ENCODE measurements at regions not wholly inside any gene's neighbourhood (a gene's known extent, or its start where the extent isn't known, plus 50 kb on each side); places are given as distances from the start of the nearest gene placed in this dataset.

DNA sequence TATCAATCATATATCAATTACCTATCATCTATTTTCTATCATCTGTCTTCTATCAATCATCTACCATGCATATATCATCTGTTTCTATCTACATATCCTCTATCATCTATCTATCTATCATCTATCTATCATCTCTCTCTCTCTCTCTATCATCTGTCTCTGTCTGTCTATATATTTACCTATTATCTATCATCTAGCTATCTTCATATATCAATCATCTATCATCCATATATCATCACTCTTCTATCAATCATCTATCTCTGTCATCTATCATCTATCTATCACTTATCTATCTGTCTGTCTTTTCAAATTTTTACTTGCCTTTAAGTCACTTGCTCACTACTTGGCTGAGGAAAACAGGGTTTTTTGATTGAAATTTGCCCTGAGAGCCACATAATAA lies 592.3 kb downstream of the DCDC2C start:
- H3K4me3 ChIP-seq (ENCODE audit: low read length in 2 of 2) = no peak overlapping the region
- no peak overlapping the region for H3K9ac ChIP-seq (ENCODE audit: low read length in 2 of 2)
- no peaks in the 10 kb centered on the region for H3K4me1 ChIP-seq (ENCODE audit: control insufficient read depth, insufficient read depth, low read length)
- peaks cover 0 to 3% of the 10 kb centered on the region in 2 donors for H3K9me3 ChIP-seq (ENCODE audit: control insufficient read depth in 2 of 2, low read length in 2 of 2)
- no peaks in the 10 kb centered on the region for H3K36me3 ChIP-seq (ENCODE audit: control insufficient read depth in 2 of 2, insufficient read depth in 2 of 2, low read length in 2 of 2)
- H3K27ac ChIP-seq (ENCODE audit: low read length) = no peak overlapping the region
- peaks cover 0 to 2% of the 10 kb centered on the region in 2 donors for H3K27me3 ChIP-seq (ENCODE audit: control insufficient read depth in 1 of 2, insufficient read depth in 2 of 2, low read length in 2 of 2)

DNA sequence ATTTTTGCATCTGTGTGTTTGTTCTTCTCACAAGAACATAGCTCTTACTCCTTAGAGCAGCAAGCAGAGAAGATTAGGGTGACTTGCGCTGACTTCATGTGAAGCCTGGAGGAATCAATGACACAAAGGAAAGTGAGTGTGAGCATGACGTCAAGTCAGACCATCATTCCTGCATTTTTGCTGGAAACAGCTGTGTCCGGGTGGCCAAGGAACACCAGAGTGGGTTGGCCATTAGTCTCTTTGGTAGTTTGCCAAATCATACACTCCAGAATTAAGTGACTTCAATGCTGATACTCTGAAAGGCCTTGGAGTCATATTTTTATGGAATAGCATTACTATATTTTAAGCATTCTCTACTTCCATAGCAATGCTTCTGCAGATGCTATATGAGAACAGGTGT lies 597.2 kb downstream of the DCDC2C start:
- no peak overlapping the region for H3K9ac ChIP-seq (ENCODE audit: low read length in 2 of 2)
- no peak overlapping the region for H3K4me3 ChIP-seq (ENCODE audit: low read length in 2 of 2)
- no peaks in the 10 kb centered on the region for H3K36me3 ChIP-seq (ENCODE audit: control insufficient read depth in 2 of 2, insufficient read depth in 2 of 2, low read length in 2 of 2)
- H3K9me3 ChIP-seq (ENCODE audit: control insufficient read depth in 2 of 2, low read length in 2 of 2) = peaks cover 2 to 3% of the 10 kb centered on the region in 2 donors
- peaks cover 0 to 2% of the 10 kb centered on the region in 2 donors for H3K27me3 ChIP-seq (ENCODE audit: control insufficient read depth in 1 of 2, insufficient read depth in 2 of 2, low read length in 2 of 2)
- no peaks in the 10 kb centered on the region for H3K4me1 ChIP-seq (ENCODE audit: control insufficient read depth, insufficient read depth, low read length)
- no peak overlapping the region for H3K27ac ChIP-seq (ENCODE audit: low read length)

DNA sequence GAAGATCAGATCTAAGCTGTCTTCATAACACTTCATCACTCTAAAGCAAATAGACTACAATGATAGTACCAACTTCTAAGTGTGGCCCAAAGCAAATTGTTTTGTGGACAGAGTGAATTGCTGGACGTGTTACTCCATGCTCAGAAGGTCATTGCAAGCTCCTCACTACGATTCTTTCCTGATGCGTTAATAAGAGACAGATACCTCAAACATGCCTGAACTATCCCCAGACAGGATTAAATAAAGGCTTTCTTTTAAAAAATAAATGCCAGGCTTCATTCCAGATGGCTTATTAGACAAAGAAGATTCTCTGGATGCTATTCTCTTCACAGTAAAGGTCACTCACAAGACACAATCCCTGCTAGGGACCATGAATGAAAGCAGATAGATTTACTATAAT lies 621.2 kb downstream of the DCDC2C start:
- no peaks in the 10 kb centered on the region for H3K27me3 ChIP-seq (ENCODE audit: control insufficient read depth in 1 of 2, insufficient read depth in 2 of 2, low read length in 2 of 2)
- H3K27ac ChIP-seq (ENCODE audit: low read length) = no peak overlapping the region
- no peaks in the 10 kb centered on the region for H3K9me3 ChIP-seq (ENCODE audit: control insufficient read depth in 2 of 2, low read length in 2 of 2)
- H3K9ac ChIP-seq (ENCODE audit: low read length in 2 of 2) = no peak overlapping the region
- no peak overlapping the region for H3K4me3 ChIP-seq (ENCODE audit: low read length in 2 of 2)
- no peaks in the 10 kb centered on the region for H3K36me3 ChIP-seq (ENCODE audit: control insufficient read depth in 2 of 2, insufficient read depth in 2 of 2, low read length in 2 of 2)
- H3K4me1 ChIP-seq (ENCODE audit: control insufficient read depth, insufficient read depth, low read length) = no peaks in the 10 kb centered on the region

DNA sequence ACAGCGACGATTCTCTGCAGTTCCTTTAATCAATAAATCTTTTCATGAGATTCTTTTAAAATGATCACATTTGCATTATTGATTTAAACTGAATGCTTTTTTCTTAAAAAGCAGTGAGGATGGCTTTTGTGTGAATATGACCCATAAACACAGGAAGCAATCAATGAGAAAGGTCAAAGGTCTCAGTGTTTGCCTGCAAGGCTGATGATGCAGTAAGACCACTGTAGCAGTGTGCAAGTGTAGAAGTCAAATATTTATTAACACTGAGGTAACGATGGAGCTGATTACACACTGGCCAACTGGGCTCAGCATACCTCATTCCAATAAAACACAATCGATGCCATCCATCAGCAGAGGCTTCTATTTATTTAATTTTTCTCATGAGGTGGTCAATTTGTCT lies 633.5 kb downstream of the DCDC2C start:
- Histone ChIP-seq H3K9ac (ENCODE audit: low read length in 2 of 2) (no peak overlapping the region), H3K36me3 (ENCODE audit: control insufficient read depth in 2 of 2, insufficient read depth in 2 of 2, low read length in 2 of 2) (no peaks in the 10 kb centered on the region)

DNA sequence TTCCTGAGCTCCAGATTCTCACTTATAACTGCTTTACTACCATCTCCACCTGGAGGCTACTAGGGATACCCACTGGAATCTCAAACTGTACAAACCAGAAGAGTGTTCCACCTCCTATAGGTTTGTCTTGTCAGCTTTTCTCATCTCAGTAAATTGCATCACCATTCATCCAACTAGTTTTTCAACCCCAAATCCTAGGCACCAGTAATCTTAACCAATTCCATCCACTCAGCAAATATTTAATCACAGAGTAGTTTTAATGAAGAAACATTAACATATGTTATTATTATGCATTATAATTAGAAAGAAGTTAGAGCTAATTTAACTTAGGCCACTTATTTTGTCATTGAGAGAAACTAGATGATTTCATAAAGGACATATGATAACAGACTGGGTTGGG lies 635.0 kb downstream of the DCDC2C start:
- Histone ChIP-seq H3K4me1 (ENCODE audit: control insufficient read depth, insufficient read depth, low read length) (no peaks in the 10 kb centered on the region), H3K27ac (ENCODE audit: low read length) (no peak overlapping the region), H3K4me3 (ENCODE audit: low read length in 2 of 2) (no peak overlapping the region), H3K9ac (ENCODE audit: low read length in 2 of 2) (no peak overlapping the region), H3K27me3 (ENCODE audit: control insufficient read depth in 1 of 2, insufficient read depth in 2 of 2, low read length in 2 of 2) (no peaks in the 10 kb centered on the region), H3K9me3 (ENCODE audit: control insufficient read depth in 2 of 2, low read length in 2 of 2) (no peaks in the 10 kb centered on the region), H3K36me3 (ENCODE audit: control insufficient read depth in 2 of 2, insufficient read depth in 2 of 2, low read length in 2 of 2) (no peaks in the 10 kb centered on the region)

More for the DNA sequence above, 633.5 kb downstream of the DCDC2C start:
- Histone ChIP-seq H3K27ac (ENCODE audit: low read length) (no peak overlapping the region), H3K4me1 (ENCODE audit: control insufficient read depth, insufficient read depth, low read length) (no peaks in the 10 kb centered on the region), H3K4me3 (ENCODE audit: low read length in 2 of 2) (no peak overlapping the region), H3K27me3 (ENCODE audit: control insufficient read depth in 1 of 2, insufficient read depth in 2 of 2, low read length in 2 of 2) (no peaks in the 10 kb centered on the region), H3K9me3 (ENCODE audit: control insufficient read depth in 2 of 2, low read length in 2 of 2) (no peaks in the 10 kb centered on the region)

DNA sequence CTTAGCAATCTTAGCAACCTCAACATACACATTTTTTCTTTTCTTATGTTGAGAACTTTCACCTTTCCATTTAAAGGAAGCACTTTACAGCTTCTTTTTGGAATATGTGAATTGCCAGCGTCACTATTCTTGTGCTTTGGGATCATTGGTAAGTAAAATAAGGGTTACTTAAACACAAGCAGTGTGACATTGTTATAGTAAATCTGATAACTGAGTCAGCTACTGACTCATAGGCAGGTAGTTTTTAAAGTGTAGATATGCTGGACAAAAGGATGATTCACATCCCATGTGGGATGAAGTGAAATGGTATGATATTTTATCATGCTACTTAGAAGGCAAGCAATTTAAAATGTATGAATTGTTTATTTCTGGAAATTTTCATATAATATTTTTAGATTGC lies 637.2 kb downstream of the DCDC2C start:
- no peaks in the 10 kb centered on the region for H3K4me1 ChIP-seq (ENCODE audit: control insufficient read depth, insufficient read depth, low read length)
- no peak overlapping the region for H3K27ac ChIP-seq (ENCODE audit: low read length)
- H3K9ac ChIP-seq (ENCODE audit: low read length in 2 of 2) = no peak overlapping the region
- no peaks in the 10 kb centered on the region for H3K9me3 ChIP-seq (ENCODE audit: control insufficient read depth in 2 of 2, low read length in 2 of 2)
- H3K36me3 ChIP-seq (ENCODE audit: control insufficient read depth in 2 of 2, insufficient read depth in 2 of 2, low read length in 2 of 2) = no peaks in the 10 kb centered on the region
- H3K4me3 ChIP-seq (ENCODE audit: low read length in 2 of 2) = no peak overlapping the region
- no peaks in the 10 kb centered on the region for H3K27me3 ChIP-seq (ENCODE audit: control insufficient read depth in 1 of 2, insufficient read depth in 2 of 2, low read length in 2 of 2)

DNA sequence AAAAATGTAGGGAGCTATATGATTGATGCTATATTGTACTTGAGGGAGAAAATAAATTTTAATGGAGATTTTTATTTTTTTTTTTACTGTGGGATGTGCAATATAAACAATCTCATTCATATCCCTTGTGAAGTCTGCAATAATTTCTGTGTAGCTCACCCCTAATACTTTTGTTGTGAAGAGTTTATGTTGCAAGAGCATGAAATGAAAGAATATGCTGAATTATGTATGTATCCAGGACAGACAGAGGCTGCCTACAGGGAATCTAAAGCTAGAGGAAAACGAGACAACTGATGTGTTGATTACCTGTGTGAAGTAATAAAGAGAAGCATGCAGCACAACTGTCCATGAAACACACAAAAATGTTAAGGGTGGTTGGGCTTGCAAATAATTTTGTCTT lies 643.3 kb downstream of the DCDC2C start:
- no peak overlapping the region for H3K4me3 ChIP-seq (ENCODE audit: low read length in 2 of 2)
- no peak overlapping the region for H3K27ac ChIP-seq (ENCODE audit: low read length)
- H3K36me3 ChIP-seq (ENCODE audit: control insufficient read depth in 2 of 2, insufficient read depth in 2 of 2, low read length in 2 of 2) = no peaks in the 10 kb centered on the region
- no peaks in the 10 kb centered on the region for H3K27me3 ChIP-seq (ENCODE audit: control insufficient read depth in 1 of 2, insufficient read depth in 2 of 2, low read length in 2 of 2)
- no peaks in the 10 kb centered on the region for H3K4me1 ChIP-seq (ENCODE audit: control insufficient read depth, insufficient read depth, low read length)
- no peaks in the 10 kb centered on the region for H3K9me3 ChIP-seq (ENCODE audit: control insufficient read depth in 2 of 2, low read length in 2 of 2)
- no peak overlapping the region for H3K9ac ChIP-seq (ENCODE audit: low read length in 2 of 2)

DNA sequence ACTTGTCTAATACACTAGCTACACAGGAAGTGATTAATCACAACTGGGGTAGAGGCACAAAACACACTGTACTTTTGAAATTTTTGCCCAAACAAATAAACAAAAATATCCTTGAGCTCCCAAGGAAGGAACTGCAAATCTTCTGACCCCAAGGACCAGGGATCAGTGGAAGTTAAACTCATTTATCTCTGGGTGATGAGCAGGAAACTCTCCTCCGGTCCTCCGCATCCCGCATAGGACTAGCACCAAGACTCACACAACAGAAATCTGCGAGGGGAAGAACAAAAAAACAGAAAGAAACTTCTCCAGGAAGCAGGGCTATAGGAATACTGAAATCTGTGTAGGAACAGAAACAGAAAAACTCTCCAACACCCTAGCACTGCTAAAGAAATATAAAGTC lies 650.3 kb downstream of the DCDC2C start:
- Histone ChIP-seq H3K4me3 (ENCODE audit: low read length in 2 of 2) (no peak overlapping the region), H3K9ac (ENCODE audit: low read length in 2 of 2) (no peak overlapping the region), H3K9me3 (ENCODE audit: control insufficient read depth in 2 of 2, low read length in 2 of 2) (no peaks in the 10 kb centered on the region), H3K27ac (ENCODE audit: low read length) (no peak overlapping the region), H3K4me1 (ENCODE audit: control insufficient read depth, insufficient read depth, low read length) (no peaks in the 10 kb centered on the region), H3K36me3 (ENCODE audit: control insufficient read depth in 2 of 2, insufficient read depth in 2 of 2, low read length in 2 of 2) (no peaks in the 10 kb centered on the region), H3K27me3 (ENCODE audit: control insufficient read depth in 1 of 2, insufficient read depth in 2 of 2, low read length in 2 of 2) (no peaks in the 10 kb centered on the region)

DNA sequence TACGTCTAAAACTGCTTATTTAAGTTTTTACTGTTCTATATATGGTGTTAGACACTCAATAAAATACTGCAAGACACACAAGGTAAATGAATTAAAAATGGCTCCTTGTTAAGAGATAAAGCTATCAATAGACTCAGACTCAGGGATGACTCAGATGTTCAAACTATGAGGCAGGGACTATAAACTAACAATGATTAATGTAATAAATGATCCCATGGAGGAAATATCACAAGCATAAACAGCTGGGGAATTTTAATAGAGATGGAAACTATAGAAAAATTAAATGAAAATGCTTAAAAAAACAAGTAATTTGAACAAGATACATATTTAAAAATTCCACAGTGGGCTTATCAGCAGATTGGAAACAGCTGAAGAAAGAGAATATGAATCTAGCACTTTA lies 650.8 kb downstream of the DCDC2C start:
- Histone ChIP-seq H3K27ac (ENCODE audit: low read length) (no peak overlapping the region), H3K9ac (ENCODE audit: low read length in 2 of 2) (no peak overlapping the region), H3K36me3 (ENCODE audit: control insufficient read depth in 2 of 2, insufficient read depth in 2 of 2, low read length in 2 of 2) (no peaks in the 10 kb centered on the region)

DNA sequence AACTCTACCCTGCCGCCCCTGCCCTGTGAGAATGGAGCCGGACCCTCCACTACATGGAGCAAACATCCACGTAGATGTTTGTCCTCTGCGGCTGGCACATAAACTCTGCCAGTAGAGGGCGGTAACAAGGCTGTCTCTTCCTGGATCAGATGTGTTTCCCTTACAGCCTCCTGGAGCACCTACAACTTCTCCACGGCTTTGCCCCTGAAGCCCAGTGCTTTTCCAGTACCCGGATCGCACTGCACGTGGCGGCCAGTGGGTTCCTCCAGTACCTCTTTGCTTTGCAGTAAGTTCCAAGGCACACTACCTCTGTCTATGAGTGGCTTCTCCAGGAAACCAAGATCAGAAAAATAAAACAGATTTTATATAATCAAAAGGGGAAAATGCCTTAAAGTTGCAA lies 651.3 kb downstream of the DCDC2C start:
- Histone ChIP-seq H3K4me3 (ENCODE audit: low read length in 2 of 2) (no peak overlapping the region), H3K4me1 (ENCODE audit: control insufficient read depth, insufficient read depth, low read length) (no peaks in the 10 kb centered on the region), H3K36me3 (ENCODE audit: control insufficient read depth in 2 of 2, insufficient read depth in 2 of 2, low read length in 2 of 2) (no peaks in the 10 kb centered on the region), H3K9ac (ENCODE audit: low read length in 2 of 2) (no peak overlapping the region), H3K27ac (ENCODE audit: low read length) (no peak overlapping the region), H3K27me3 (ENCODE audit: control insufficient read depth in 1 of 2, insufficient read depth in 2 of 2, low read length in 2 of 2) (no peaks in the 10 kb centered on the region), H3K9me3 (ENCODE audit: control insufficient read depth in 2 of 2, low read length in 2 of 2) (no peaks in the 10 kb centered on the region)

More for the DNA sequence above, 650.8 kb downstream of the DCDC2C start:
- no peaks in the 10 kb centered on the region for H3K27me3 ChIP-seq (ENCODE audit: control insufficient read depth in 1 of 2, insufficient read depth in 2 of 2, low read length in 2 of 2)
- H3K9me3 ChIP-seq (ENCODE audit: control insufficient read depth in 2 of 2, low read length in 2 of 2) = no peaks in the 10 kb centered on the region
- H3K4me3 ChIP-seq (ENCODE audit: low read length in 2 of 2) = no peak overlapping the region
- H3K4me1 ChIP-seq (ENCODE audit: control insufficient read depth, insufficient read depth, low read length) = no peaks in the 10 kb centered on the region

DNA sequence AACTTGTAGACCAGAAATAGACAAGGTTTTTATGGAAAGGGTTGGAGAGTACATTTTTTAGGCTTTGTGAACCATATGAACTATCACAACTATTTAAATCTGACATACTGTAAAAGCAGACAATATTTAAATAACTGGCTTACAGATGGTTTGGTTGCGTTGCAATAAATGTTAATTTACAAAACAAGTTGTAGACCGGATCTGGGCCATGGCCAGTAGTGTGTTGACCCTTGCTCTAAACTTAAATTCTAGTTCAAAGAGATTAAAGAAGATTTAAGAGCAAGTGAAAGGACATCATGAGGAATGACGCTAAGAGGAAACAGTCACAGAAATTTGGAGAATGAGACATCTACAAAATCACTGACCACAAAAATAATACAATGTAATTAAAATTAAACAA lies 652.7 kb downstream of the DCDC2C start:
- Histone ChIP-seq H3K27ac (ENCODE audit: low read length) (no peak overlapping the region), H3K4me1 (ENCODE audit: control insufficient read depth, insufficient read depth, low read length) (no peaks in the 10 kb centered on the region), H3K4me3 (ENCODE audit: low read length in 2 of 2) (no peak overlapping the region), H3K36me3 (ENCODE audit: control insufficient read depth in 2 of 2, insufficient read depth in 2 of 2, low read length in 2 of 2) (no peaks in the 10 kb centered on the region), H3K9ac (ENCODE audit: low read length in 2 of 2) (no peak overlapping the region), H3K27me3 (ENCODE audit: control insufficient read depth in 1 of 2, insufficient read depth in 2 of 2, low read length in 2 of 2) (no peaks in the 10 kb centered on the region), H3K9me3 (ENCODE audit: control insufficient read depth in 2 of 2, low read length in 2 of 2) (no peaks in the 10 kb centered on the region)

DNA sequence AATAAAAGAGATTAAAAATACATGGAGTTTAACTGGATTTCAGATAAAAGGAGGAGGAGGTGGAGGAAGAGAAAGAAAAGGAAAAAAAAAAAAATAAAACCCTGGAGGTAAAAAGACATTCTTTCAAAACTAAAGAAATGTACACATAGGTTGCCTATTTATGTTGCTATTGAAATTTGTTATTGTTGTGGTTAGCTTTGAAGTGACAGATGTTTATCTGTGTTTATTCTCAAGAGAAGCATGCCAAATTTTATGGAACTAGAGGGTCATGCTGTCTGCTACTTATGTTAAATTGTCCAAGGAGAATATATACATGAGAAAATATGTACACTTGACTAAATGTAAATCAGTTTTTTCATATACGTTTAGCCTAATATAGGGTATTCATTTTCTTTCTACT lies 653.2 kb downstream of the DCDC2C start:
- no peaks in the 10 kb centered on the region for H3K27me3 ChIP-seq (ENCODE audit: control insufficient read depth in 1 of 2, insufficient read depth in 2 of 2, low read length in 2 of 2)
- no peak overlapping the region for H3K4me3 ChIP-seq (ENCODE audit: low read length in 2 of 2)
- no peak overlapping the region for H3K9ac ChIP-seq (ENCODE audit: low read length in 2 of 2)
- H3K36me3 ChIP-seq (ENCODE audit: control insufficient read depth in 2 of 2, insufficient read depth in 2 of 2, low read length in 2 of 2) = no peaks in the 10 kb centered on the region
- no peak overlapping the region for H3K27ac ChIP-seq (ENCODE audit: low read length)
- no peaks in the 10 kb centered on the region for H3K9me3 ChIP-seq (ENCODE audit: control insufficient read depth in 2 of 2, low read length in 2 of 2)
- H3K4me1 ChIP-seq (ENCODE audit: control insufficient read depth, insufficient read depth, low read length) = no peaks in the 10 kb centered on the region
